A673 (cell line): ENCODE measurements at regions not wholly inside any gene's neighbourhood (a gene's known extent, or its start where the extent isn't known, plus 50 kb on each side); places are given as distances from the start of the nearest gene placed in this dataset.
"Not testable (repeated sequence)": the region's sequence is repeated elsewhere in the genome, so short reads cannot be mapped to it uniquely, and the experiment has no call there.

Experiments
- BruUV-seq: library from RNA; stranded (reverse); fragments of 400-500 nt; replicated peaks from 2 replicates; lab custom pipeline; 2021; lab: Mats Ljungman, UMichigan
- CTCF ChIA-PET: fragments of 300-600 bp; sonication (Branson Sonifier 250); formaldehyde crosslinking; loops from one replicate; lab custom pipeline; 2022; ENCODE audit warnings: antibody characterized with exemption; lab: Charles Lee
- POLR2A ChIA-PET: fragments of 300-600 bp; sonication (Branson Sonifier 250); formaldehyde crosslinking; loops from one replicate; lab custom pipeline; 2022; ENCODE audit warnings: antibody characterized with exemption; ENCODE audit not compliant: low non-redundant PET; lab: Charles Lee
- DNase-seq: peaks from one replicate; pipeline ENCODE4 v3.0.0-alpha.2; 2015; ENCODE audit warnings: low spot score
- H3K27ac ChIP-seq: fragments of 200-600 bp; sonication (generic); 2 replicates; pipeline ENCODE4 v1.5.1; 2016; ENCODE audit warnings: mixed run types, low read depth, mild to moderate bottlenecking, mixed read lengths, antibody characterized with exemption, low read length; ENCODE audit not compliant: poor library complexity, severe bottlenecking
- H3K27me3 ChIP-seq: fragments of 200-600 bp; sonication (generic); replicated peaks from 2 replicates; pipeline ENCODE4 v1.6.1; 2017; ENCODE audit warnings: mixed run types, low read depth, mild to moderate bottlenecking, mixed read lengths, antibody characterized with exemption, low read length; ENCODE audit not compliant: insufficient read depth, poor library complexity
- H3K36me3 ChIP-seq: fragments of 200-600 bp; sonication (generic); 2 replicates; pipeline ENCODE4 v1.6.1; 2016; ENCODE audit warnings: mixed run types, mild to moderate bottlenecking, mixed read lengths, antibody characterized with exemption, low read length; ENCODE audit not compliant: insufficient read depth, poor library complexity, severe bottlenecking
- H3K4me1 ChIP-seq: fragments of 200-600 bp; sonication (generic); 2 replicates; pipeline ENCODE4 v1.6.1; 2017; ENCODE audit warnings: mixed run types, mild to moderate bottlenecking, mixed read lengths, antibody characterized with exemption, low read length; ENCODE audit not compliant: insufficient read depth, poor library complexity, severe bottlenecking
- H3K4me3 ChIP-seq: fragments of 200-600 bp; sonication (generic); 2 replicates; pipeline ENCODE4 v1.5.1; 2016; ENCODE audit warnings: low read depth, mixed run types, mild to moderate bottlenecking, mixed read lengths, low read length; ENCODE audit not compliant: poor library complexity, severe bottlenecking
- H3K9me3 ChIP-seq: fragments of 200-600 bp; sonication (generic); 2 replicates; pipeline ENCODE4 v1.6.1; 2016; ENCODE audit warnings: mixed run types, low read depth, mild to moderate bottlenecking, mixed read lengths, antibody characterized with exemption, low read length; ENCODE audit not compliant: poor library complexity, severe bottlenecking
- intact Hi-C: fragments of 100-400 bp; cut with micrococcal nuclease; formaldehyde crosslinking; loops from one replicate; pipeline ENCODE4 v1.10.0; 2022; ENCODE audit not compliant: unreplicated experiment
- TF ChIP-seq, protein P1 (sequence below): fragments of 300-800, 200-600 bp; sonication (generic); conservative IDR thresholded peaks from 2 replicates; pipeline ENCODE4 v1.5.1; 2017; ENCODE audit warnings: low read depth, mild to moderate bottlenecking, antibody characterized with exemption, low read length, moderate library complexity, mixed read lengths

DNA sequence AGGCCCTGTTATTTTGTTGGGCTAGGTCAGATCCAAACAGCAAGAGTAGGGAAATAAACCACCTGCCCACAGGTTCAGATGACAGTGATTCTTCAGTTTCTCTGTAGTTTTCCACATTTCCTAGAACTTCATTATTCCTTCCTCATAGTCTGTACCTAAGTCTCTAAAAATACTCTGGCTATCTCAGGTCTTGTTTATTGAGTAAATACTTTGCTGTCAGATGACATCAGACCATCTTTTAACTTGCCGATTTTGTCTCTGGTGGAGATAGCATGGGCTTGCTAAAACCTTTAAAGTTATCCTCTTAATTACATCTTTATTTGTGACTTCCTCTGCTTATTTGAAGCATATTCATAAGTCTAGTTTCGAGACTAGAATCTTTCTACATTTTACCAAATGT, 155.1 kb upstream of the METTL14 start:
- H3K4me3 ChIP-seq, H3K36me3 ChIP-seq, CTCF ChIA-PET, DNase-seq, H3K27me3 ChIP-seq, H3K9me3 ChIP-seq, H3K4me1 ChIP-seq, intact Hi-C loops, H3K27ac ChIP-seq, BruUV-seq, POLR2A ChIA-PET: not testable (repeated sequence)

DNA sequence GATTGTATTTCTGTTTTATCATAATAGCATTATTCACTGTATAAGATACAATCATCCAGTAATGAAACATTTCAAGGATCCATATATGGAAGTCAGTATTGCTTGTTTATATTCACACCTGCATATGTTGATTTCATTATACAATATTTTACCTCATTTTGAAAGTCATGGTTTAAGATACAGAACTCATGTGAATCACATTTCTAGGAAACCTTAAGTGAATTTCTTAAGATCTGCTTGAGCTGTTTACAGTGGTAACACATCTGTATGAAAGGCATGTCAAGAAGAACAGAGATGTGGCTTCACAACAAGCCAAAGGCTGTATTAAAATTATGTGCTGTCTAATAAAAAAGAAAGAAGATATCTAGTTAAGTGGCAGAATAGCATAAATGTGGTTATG, 153.2 kb upstream of the METTL14 start:
- POLR2A ChIA-PET: not testable (repeated sequence)

DNA sequence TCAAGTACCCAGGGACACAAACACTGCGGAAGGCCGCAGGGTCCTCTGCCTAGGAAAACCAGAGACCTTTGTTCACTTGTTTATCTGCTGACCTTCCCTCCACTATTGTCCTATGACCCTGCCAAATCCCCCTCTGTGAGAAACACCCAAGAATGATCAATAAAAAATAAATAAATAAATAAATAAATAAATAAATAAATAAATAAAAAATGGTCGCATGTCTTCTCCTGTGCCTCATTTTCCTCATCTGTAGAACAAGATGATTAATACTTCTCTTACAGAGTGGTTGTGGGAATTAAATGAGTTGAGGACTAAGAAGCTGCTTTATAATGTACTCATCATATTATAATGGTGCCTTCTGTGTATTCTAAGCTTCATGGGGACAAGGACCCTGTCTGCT, 149.4 kb upstream of the METTL14 start:
- H3K4me1 ChIP-seq, POLR2A ChIA-PET, H3K9me3 ChIP-seq, CTCF ChIA-PET, BruUV-seq, DNase-seq, H3K4me3 ChIP-seq, H3K36me3 ChIP-seq, H3K27ac ChIP-seq, H3K27me3 ChIP-seq, intact Hi-C loops: not testable (repeated sequence)

More for the DNA sequence above, 153.2 kb upstream of the METTL14 start:
- H3K4me3 ChIP-seq, DNase-seq, H3K27ac ChIP-seq, intact Hi-C loops, BruUV-seq, H3K9me3 ChIP-seq, H3K27me3 ChIP-seq, H3K36me3 ChIP-seq, H3K4me1 ChIP-seq, CTCF ChIA-PET: not testable (repeated sequence)

DNA sequence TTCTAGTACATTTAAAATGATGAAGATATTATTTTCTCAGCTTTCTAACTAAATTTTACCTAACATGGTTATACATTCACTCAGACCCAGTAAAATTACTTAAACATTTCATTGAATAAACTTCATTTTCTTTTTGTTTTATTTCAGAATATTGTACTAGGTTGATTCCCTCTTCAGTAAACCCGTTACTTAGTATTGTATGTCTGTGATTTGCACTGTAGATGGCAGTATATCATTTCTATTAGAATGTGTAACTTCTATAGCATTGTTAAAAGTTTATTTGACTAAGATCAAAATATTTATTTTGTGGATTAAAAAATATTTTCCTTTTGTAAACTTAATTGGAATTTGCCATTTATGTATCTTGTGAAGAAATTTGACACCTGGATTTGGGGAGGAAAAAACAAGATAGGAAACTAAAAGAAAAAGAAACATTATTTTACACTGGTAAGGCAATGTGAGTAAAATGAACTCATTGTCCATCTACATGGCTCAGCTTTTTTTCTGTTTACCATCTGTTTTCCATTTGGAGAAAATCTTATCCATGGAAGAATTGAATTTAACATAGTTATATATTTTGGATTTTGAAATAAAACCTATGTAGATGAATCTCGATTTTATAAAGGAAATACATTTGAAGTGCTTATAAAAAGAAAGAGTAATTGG, 145.6 kb upstream of the METTL14 start:
- peak; percentile 17 for DNase-seq
- H3K4me1 ChIP-seq, H3K27me3 ChIP-seq, H3K36me3 ChIP-seq, H3K9me3 ChIP-seq, H3K27ac ChIP-seq, BruUV-seq, CTCF ChIA-PET, H3K4me3 ChIP-seq, intact Hi-C loops, POLR2A ChIA-PET: not testable (repeated sequence)
- TF ChIP-seq, protein P1, sequence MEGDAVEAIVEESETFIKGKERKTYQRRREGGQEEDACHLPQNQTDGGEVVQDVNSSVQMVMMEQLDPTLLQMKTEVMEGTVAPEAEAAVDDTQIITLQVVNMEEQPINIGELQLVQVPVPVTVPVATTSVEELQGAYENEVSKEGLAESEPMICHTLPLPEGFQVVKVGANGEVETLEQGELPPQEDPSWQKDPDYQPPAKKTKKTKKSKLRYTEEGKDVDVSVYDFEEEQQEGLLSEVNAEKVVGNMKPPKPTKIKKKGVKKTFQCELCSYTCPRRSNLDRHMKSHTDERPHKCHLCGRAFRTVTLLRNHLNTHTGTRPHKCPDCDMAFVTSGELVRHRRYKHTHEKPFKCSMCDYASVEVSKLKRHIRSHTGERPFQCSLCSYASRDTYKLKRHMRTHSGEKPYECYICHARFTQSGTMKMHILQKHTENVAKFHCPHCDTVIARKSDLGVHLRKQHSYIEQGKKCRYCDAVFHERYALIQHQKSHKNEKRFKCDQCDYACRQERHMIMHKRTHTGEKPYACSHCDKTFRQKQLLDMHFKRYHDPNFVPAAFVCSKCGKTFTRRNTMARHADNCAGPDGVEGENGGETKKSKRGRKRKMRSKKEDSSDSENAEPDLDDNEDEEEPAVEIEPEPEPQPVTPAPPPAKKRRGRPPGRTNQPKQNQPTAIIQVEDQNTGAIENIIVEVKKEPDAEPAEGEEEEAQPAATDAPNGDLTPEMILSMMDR: peak; percentile 47; the same call in 1 of the 2 replicates

DNA sequence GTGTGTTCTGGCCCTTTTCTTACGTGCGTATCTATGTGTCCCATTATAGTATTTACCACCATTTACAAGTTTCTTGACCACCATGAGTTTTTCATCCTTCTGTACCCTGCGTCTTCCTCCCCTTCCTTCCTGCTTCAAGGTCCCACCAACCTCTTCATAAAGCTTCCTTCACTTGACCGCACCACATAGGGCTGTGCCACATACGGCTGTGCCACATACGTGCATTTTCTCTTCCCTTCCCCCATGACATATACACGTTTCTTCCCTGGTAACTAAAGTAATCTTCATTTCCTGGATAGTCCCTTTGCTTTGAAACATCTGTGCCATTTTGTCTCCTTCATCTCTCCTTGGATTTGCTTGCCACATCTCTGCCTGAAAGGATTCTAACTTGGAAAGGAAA, 128.6 kb upstream of the METTL14 start:
- H3K4me1 ChIP-seq, POLR2A ChIA-PET, BruUV-seq, H3K4me3 ChIP-seq, H3K36me3 ChIP-seq, DNase-seq, CTCF ChIA-PET, H3K9me3 ChIP-seq, H3K27me3 ChIP-seq, H3K27ac ChIP-seq, intact Hi-C loops: not testable (repeated sequence)
